Astrocyte (in vitro differentiated cells and primary cell): ENCODE measurements at regions not wholly inside any gene's neighbourhood (a gene's known extent, or its start where the extent isn't known, plus 50 kb on each side); places are given as distances from the start of the nearest gene placed in this dataset.

Experiments used
- EZH2 ChIP-seq: IDR thresholded peaks from 2 replicates; pipeline ENCODE4 v1.6.1; 2012; ENCODE audit warnings: mild to moderate bottlenecking, low read length, inconsistent platforms; ENCODE audit not compliant: insufficient read depth
- TF ChIP-seq, protein P1 (sequence below): IDR thresholded peaks from 2 replicates; pipeline ENCODE4 v1.5.1; 2011; ENCODE audit warnings: low read depth, mild to moderate bottlenecking, inconsistent platforms, low read length, moderate library complexity; ENCODE audit not compliant: insufficient read depth

DNA sequence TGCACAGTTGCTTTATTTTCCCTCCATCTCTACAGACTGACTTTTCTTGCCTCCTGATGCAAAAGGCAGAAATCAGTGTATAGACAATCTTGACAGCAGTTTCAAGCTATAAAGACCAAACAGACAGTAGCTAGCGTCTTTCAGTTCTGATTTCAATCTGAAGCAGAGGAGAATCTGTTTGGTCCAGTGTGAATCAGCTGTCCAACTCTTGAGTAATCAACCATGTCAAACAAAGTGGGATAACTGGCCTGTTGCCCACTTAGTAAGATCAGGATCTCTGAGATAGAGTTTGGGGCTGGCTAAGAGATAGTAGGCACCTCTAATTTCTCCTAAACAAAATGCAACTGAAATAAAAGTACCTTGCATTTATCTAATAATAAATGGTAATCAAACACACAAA, 797.4 kb upstream of the FBXO33 start:
- TF ChIP-seq, protein P1, sequence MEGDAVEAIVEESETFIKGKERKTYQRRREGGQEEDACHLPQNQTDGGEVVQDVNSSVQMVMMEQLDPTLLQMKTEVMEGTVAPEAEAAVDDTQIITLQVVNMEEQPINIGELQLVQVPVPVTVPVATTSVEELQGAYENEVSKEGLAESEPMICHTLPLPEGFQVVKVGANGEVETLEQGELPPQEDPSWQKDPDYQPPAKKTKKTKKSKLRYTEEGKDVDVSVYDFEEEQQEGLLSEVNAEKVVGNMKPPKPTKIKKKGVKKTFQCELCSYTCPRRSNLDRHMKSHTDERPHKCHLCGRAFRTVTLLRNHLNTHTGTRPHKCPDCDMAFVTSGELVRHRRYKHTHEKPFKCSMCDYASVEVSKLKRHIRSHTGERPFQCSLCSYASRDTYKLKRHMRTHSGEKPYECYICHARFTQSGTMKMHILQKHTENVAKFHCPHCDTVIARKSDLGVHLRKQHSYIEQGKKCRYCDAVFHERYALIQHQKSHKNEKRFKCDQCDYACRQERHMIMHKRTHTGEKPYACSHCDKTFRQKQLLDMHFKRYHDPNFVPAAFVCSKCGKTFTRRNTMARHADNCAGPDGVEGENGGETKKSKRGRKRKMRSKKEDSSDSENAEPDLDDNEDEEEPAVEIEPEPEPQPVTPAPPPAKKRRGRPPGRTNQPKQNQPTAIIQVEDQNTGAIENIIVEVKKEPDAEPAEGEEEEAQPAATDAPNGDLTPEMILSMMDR, result no peak
- TF ChIP-seq EZH2, result no peak
